H1 (cell line): ENCODE measurements at regions not wholly inside any gene's neighbourhood (a gene's known extent, or its start where the extent isn't known, plus 50 kb on each side); places are given as distances from the start of the nearest gene placed in this dataset.

Experiments
- CHD7 ChIP-seq: fragments of 300-600 bp; sonication (generic); IDR thresholded peaks from 2 replicates; pipeline ENCODE4 v1.7.1; 2012; ENCODE audit warnings: low read length, moderate library complexity, mild to moderate bottlenecking, inconsistent platforms; ENCODE audit not compliant: insufficient replicate concordance
- SP2 ChIP-seq: IDR thresholded peaks from 2 replicates; pipeline ENCODE4 v1.6.1; 2012; ENCODE audit warnings: mild to moderate bottlenecking, low read length, inconsistent platforms

GRCh38 chr11:45394294-45395085 is 108.3 kb upstream of the SYT13 start (continued):
- TF ChIP-seq CHD7 = no peak
- TF ChIP-seq SP2 = no peak
